ENCODE measurements at regions not wholly inside any gene's neighbourhood (a gene's known extent, or its start where the extent isn't known, plus 50 kb on each side); places are given as distances from the start of the nearest gene placed in this dataset.

- WGBS, 2 donors: 79 to 82% methylated on average over 4 of the region's 4 CpGs
- no peak for DNase-seq
- intact Hi-C loops (cut with DNase I): no loop called here
These were observed 666.2 kb downstream of the PDCD6IP start for GRCh38 chr3:34464646-34465045.

DNA sequence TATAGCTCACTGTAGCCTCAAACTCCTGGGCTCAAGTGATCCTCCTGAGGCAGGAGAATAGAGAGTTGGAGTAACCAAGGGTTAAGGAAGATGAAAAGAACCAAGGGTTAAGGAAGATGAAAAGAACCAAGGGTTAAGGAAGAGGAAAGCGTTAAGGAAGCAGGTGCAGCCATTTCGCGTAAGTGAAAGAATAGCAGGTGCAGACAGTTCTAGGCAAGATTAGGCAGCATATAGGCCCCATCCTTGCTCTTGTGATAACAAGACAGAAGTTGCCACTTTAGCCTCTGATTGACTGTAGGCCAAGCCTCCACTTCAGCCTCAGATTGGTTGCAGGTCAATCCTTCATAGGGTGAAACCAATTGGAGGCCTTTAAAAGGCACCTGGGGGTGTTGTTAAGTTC lies 677.4 kb downstream of the PDCD6IP start:
- TF ChIP-seq, protein P1, sequence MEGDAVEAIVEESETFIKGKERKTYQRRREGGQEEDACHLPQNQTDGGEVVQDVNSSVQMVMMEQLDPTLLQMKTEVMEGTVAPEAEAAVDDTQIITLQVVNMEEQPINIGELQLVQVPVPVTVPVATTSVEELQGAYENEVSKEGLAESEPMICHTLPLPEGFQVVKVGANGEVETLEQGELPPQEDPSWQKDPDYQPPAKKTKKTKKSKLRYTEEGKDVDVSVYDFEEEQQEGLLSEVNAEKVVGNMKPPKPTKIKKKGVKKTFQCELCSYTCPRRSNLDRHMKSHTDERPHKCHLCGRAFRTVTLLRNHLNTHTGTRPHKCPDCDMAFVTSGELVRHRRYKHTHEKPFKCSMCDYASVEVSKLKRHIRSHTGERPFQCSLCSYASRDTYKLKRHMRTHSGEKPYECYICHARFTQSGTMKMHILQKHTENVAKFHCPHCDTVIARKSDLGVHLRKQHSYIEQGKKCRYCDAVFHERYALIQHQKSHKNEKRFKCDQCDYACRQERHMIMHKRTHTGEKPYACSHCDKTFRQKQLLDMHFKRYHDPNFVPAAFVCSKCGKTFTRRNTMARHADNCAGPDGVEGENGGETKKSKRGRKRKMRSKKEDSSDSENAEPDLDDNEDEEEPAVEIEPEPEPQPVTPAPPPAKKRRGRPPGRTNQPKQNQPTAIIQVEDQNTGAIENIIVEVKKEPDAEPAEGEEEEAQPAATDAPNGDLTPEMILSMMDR (IDR thresholded peaks at IDR 0.05): no peak
- TF ChIP-seq POLR2A (IDR thresholded peaks at IDR 0.05): no peak
- WGBS, 2 donors: 86 to 90% methylated on average over 3 of the region's 3 CpGs
- no peak for DNase-seq
- intact Hi-C loops (cut with DNase I): no loop called here
- Histone ChIP-seq H3K27me3 (no peaks in the 10 kb centered on the region), H3K4me1 (no peaks in the 10 kb centered on the region), H3K36me3 (no peaks in the 10 kb centered on the region), H3K27ac (no peak overlapping the region), H3K9me3 (no peaks in the 10 kb centered on the region), H3K4me3 (replicated peaks in 1 of 3) (no peak overlapping the region)

More at GRCh38 chr3:34464646-34465045, 666.2 kb downstream of the PDCD6IP start:
- Histone ChIP-seq H3K4me3 (replicated peaks in 1 of 3) (no peak overlapping the region), H3K27me3 (no peaks in the 10 kb centered on the region), H3K36me3 (no peaks in the 10 kb centered on the region), H3K27ac (no peak overlapping the region), H3K9me3 (no peaks in the 10 kb centered on the region), H3K4me1 (no peaks in the 10 kb centered on the region)
- TF ChIP-seq POLR2A (IDR thresholded peaks at IDR 0.05): no peak
- TF ChIP-seq, protein P1 (IDR thresholded peaks at IDR 0.05): no peak

DNA sequence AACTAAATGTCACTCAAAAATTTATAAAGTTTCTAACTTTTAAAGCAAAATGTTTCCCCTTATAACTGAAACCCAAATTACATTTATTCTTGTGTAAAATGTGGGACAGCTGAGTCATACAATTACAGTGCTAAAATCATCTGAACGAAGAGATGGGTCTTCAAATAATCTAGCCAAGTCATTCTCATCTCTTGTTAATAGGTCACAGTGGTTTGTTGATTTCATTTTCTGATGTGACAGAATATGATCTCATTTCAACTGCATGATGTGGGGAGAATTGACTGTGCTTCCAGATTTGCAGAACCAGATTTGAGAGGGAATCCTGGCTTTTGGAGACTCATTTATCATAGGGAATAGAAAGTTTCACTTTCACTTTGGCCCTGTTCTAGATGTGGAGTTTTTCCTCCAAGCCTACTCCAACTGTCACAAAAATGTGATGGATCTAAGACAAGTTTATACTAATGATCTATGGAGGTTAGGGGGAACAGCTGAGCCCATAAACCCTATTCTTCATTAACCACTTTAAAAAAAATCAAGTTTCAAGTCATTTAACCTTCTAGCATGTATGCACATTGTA lies 685.0 kb downstream of the PDCD6IP start:
- Histone ChIP-seq H3K27me3 (no peaks in the 10 kb centered on the region), H3K4me1 (no peaks in the 10 kb centered on the region), H3K4me3 (replicated peaks in 1 of 3) (no peak overlapping the region), H3K27ac (no peak overlapping the region), H3K9me3 (no peaks in the 10 kb centered on the region), H3K36me3 (no peaks in the 10 kb centered on the region)
- WGBS, 2 donors: 67 to 70% methylated on average over 1 of the region's 1 CpG
- TF ChIP-seq POLR2A (IDR thresholded peaks at IDR 0.05): no peak
- TF ChIP-seq, protein P1 (IDR thresholded peaks at IDR 0.05): no peak
- DNase-seq: no peak
- intact Hi-C loops (cut with DNase I): no loop called here

DNA sequence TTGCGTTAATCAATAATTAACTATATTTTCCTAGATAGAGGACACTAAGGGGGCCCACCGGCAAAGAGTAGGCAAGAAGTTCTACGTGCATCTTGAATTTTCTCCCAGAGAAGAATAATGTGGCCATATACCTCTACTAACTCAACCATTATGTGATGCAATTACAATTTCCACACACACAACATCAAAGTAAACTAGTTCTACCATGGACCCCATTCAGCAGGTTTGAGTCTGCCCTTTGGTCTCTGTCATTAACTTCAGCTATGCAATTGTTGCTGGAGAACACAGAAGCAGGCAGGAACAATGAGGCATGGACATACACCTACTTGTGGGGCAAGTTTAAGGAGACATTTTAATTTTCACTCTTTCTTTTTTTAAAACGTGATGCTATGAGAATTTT lies 705.9 kb downstream of the PDCD6IP start:
- 83 to 85% methylated on average over 4 of the region's 4 CpGs for WGBS, 2 donors

DNA sequence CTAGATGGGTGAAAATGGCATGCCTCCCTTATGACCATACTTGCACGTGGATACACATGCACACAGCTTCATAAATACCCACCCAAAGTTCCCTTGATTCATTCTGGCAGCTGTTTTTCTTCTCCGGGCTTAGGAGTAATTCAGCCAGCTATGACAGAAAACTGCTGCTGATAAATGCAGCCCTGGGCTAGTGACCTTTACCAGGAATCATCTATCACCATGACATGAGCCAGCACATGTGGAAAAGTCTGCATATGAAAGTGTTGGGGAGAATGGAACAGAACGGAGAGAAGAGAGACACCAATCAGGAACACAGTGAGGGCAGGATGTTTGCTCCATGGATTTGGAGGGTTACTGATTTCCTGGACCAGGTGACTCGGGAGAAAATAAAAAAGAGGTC lies 706.3 kb downstream of the PDCD6IP start:
- TF ChIP-seq POLR2A (IDR thresholded peaks at IDR 0.05): no peak
- TF ChIP-seq, protein P1 (IDR thresholded peaks at IDR 0.05): no peak
- H3K4me3 ChIP-seq (replicated peaks in 1 of 3): no peak overlapping the region
- no peaks in the 10 kb centered on the region for H3K27me3 ChIP-seq
- H3K9me3 ChIP-seq: no peaks in the 10 kb centered on the region
- DNase-seq: no peak
- no peaks in the 10 kb centered on the region for H3K36me3 ChIP-seq
- no peak overlapping the region for H3K27ac ChIP-seq
- intact Hi-C loops (cut with DNase I): no loop called here
- no peaks in the 10 kb centered on the region for H3K4me1 ChIP-seq
- 44 to 51% methylated on average over 4 of the region's 4 CpGs for WGBS, 2 donors

More for the DNA sequence above, 705.9 kb downstream of the PDCD6IP start:
- H3K4me1 ChIP-seq: no peaks in the 10 kb centered on the region
- H3K36me3 ChIP-seq: no peaks in the 10 kb centered on the region
- no peak for DNase-seq
- TF ChIP-seq, protein P1 (IDR thresholded peaks at IDR 0.05): no peak
- no peak for TF ChIP-seq POLR2A (IDR thresholded peaks at IDR 0.05)
- intact Hi-C loops (cut with DNase I): no loop called here
- no peaks in the 10 kb centered on the region for H3K9me3 ChIP-seq
- no peak overlapping the region for H3K4me3 ChIP-seq (replicated peaks in 1 of 3)
- H3K27me3 ChIP-seq: no peaks in the 10 kb centered on the region
- no peak overlapping the region for H3K27ac ChIP-seq
